Aorta (tissue), 5 donors: ENCODE measurements at regions not wholly inside any gene's neighbourhood (a gene's known extent, or its start where the extent isn't known, plus 50 kb on each side); places are given as distances from the start of the nearest gene placed in this dataset.
"Not testable (repeated sequence)": the region's sequence is repeated elsewhere in the genome, so short reads cannot be mapped to it uniquely, and the experiment has no call there.

Source experiments
- ATAC-seq: fragments of 200-7000 bp; cut with Tn5 transposase; one replicate; pipeline ENCODE4 v1.9.1; 2022; ENCODE audit warnings: moderate library complexity; ENCODE audit not compliant: low FRiP score
- DNase-seq, 2 donors: peaks; one replicate each; pipeline ENCODE4 v3.0.0-alpha.2; 2020
- H3K27ac ChIP-seq, 2 donors: one replicate each; pipeline ENCODE4 v1.5.1; 2013; ENCODE audit warnings: low read length in 2 of 2, mild to moderate bottlenecking in 2 of 2, moderate library complexity in 2 of 2, control low read depth in 1 of 2, inconsistent platforms in 1 of 2, low read depth in 1 of 2
- H3K27me3 ChIP-seq, 2 donors: one replicate each; pipeline ENCODE4 v1.6.1; 2013; ENCODE audit warnings: control low read depth in 1 of 2, low read length in 1 of 2, mild to moderate bottlenecking in 1 of 2, moderate library complexity in 1 of 2; ENCODE audit not compliant: insufficient read depth in 2 of 2, control insufficient read depth in 1 of 2
- H3K36me3 ChIP-seq, 2 donors: one replicate each; pipeline ENCODE4 v1.6.1; 2013; ENCODE audit warnings: control low read depth in 1 of 2, low read length in 1 of 2, mild to moderate bottlenecking in 1 of 2; ENCODE audit not compliant: insufficient read depth in 2 of 2, control insufficient read depth in 1 of 2
- H3K4me1 ChIP-seq, 2 donors: one replicate each; pipeline ENCODE4 v1.6.1; 2013; ENCODE audit warnings: low read length in 2 of 2, control low read depth in 1 of 2, mild to moderate bottlenecking in 1 of 2, moderate library complexity in 1 of 2; ENCODE audit not compliant: insufficient read depth in 2 of 2, control insufficient read depth in 1 of 2
- H3K4me3 ChIP-seq, 2 donors: one replicate each; pipeline ENCODE4 v1.5.1; 2013; ENCODE audit warnings: low read length in 2 of 2, control low read depth in 1 of 2, mild to moderate bottlenecking in 1 of 2
- H3K9me3 ChIP-seq: one replicate; pipeline ENCODE4 v1.6.1; 2013; ENCODE audit warnings: mild to moderate bottlenecking, low read length; ENCODE audit not compliant: control insufficient read depth
- WGBS, 2 donors: extraction: QIAGEN DNeasy Blood & Tissue Kit; methylation state at CpG; one replicate each; pipeline ENCODE4 v1.1.7; 2013; 5-methylcytosine and 5-hydroxymethylcytosine counted together
- intact Hi-C, 2 donors: fragments of 100-400 bp; cut with DNase I; formaldehyde crosslinking; loops; one replicate each; pipeline versions ENCODE4 v1.14.2 to v1.15.0; 2022
- donor health status: healthy with polysubstance abuse.
- donor health status: Bipolar disorder and iron deficiency.
- donor health status: DM: no; HTN: no; CAD: no.
- donor health status: DM: no; HTN: no; CAD: no.
- donor health status: DM: yes; HTN: yes; CAD: no.

GRCh38 chr6:121934451-121934850 lies 465.0 kb upstream of the HSF2 start:
- Histone ChIP-seq H3K27ac (no peak overlapping the region), H3K27me3 (no peaks in the 10 kb centered on the region), H3K4me1 (peaks cover 2% of the 10 kb centered on the region in 2 donors), H3K9me3 (no peaks in the 10 kb centered on the region), H3K4me3 (no peak overlapping the region), H3K36me3 (no peaks in the 10 kb centered on the region)
- 70 to 81% methylated on average over 2 of the region's 2 CpGs for WGBS, 2 donors
- ATAC-seq: no peak
- DNase-seq: no peak
- intact Hi-C loops: no loop called here

DNA sequence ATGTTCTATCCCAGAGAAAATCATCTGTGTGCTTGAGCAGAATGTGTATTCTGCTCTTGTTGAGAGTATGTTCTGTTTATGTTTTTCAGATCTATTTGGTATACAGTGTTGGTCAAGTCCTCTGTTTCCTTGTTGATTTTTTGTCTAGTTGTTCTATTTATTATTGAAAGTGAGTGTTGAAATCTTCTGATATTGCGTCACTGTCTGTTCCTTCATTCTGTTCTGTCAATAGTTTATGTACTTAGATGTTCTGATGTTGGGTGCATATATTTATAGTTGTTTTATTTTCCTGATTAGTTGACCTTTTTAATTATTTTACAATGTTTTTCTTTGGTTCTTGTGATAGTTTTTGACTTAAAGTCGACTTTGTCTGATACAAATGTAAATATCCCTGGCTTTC lies 458.7 kb upstream of the HSF2 start:
- intact Hi-C loops: loop anchor here in 1 of 2 donors (10.0 kb wide), 2 partner anchors 156 to 506 kb away; partner anchors contain the start of gene GJA1
- H3K36me3 ChIP-seq: no peaks in the 10 kb centered on the region
- WGBS, 2 donors: 78 to 79% methylated on average over 2 of the region's 2 CpGs
- H3K4me1 ChIP-seq: no peaks in the 10 kb centered on the region
- no peak for DNase-seq
- no peak overlapping the region for H3K27ac ChIP-seq
- H3K9me3 ChIP-seq: no peaks in the 10 kb centered on the region
- no peaks in the 10 kb centered on the region for H3K27me3 ChIP-seq
- no peak overlapping the region for H3K4me3 ChIP-seq
- ATAC-seq: no peak

GRCh38 chr6:121944354-121944753 lies 455.1 kb upstream of the HSF2 start:
- DNase-seq (no peak), ATAC-seq (no peak)
- intact Hi-C loops: loop anchor here in 1 of 2 donors (10.0 kb wide), 2 partner anchors 160 to 510 kb away; partner anchors contain the start of gene GJA1

DNA sequence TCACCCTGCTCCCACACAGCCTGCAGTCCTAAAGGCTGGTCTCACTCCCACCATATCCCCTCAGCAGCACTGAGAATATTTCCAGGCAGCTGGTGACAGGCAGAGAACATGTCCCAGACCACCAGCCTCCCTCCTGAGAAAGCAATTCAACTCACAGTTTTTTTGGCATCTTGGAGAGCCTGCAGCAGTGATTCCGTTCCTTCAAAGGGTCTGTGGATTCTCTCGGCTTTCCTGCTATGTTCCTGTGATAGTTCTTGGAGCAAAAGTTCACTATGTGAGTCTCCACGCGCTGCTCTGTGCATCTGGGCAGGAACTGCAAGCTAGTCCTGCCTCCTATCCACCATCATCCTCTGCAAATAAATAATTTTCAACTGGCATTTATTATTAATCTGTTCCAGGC lies 448.3 kb upstream of the HSF2 start:
- H3K27me3 ChIP-seq: no peaks in the 10 kb centered on the region
- ATAC-seq (no peak), DNase-seq (no peak)
- no peak overlapping the region for H3K27ac ChIP-seq
- H3K36me3 ChIP-seq: no peaks in the 10 kb centered on the region
- WGBS, 2 donors: 30 to 31% methylated on average over 4 of the region's 4 CpGs
- H3K4me1 ChIP-seq: peaks cover 2 to 4% of the 10 kb centered on the region in 2 donors
- H3K4me3 ChIP-seq: no peak overlapping the region
- intact Hi-C loops: loop anchor here in 1 of 2 donors (5.0 kb wide), 2 partner anchors 66 to 169 kb away; no protein-coding TSS in a partner anchor
- H3K9me3 ChIP-seq: no peaks in the 10 kb centered on the region

More at GRCh38 chr6:121944354-121944753, 455.1 kb upstream of the HSF2 start:
- Histone ChIP-seq H3K36me3 (no peaks in the 10 kb centered on the region), H3K4me1 (no peaks in the 10 kb centered on the region), H3K9me3 (no peaks in the 10 kb centered on the region), H3K4me3 (no peak overlapping the region), H3K27ac (no peak overlapping the region), H3K27me3 (no peaks in the 10 kb centered on the region)
- 3 to 5% methylated on average over 1 of the region's 1 CpG for WGBS, 2 donors

DNA sequence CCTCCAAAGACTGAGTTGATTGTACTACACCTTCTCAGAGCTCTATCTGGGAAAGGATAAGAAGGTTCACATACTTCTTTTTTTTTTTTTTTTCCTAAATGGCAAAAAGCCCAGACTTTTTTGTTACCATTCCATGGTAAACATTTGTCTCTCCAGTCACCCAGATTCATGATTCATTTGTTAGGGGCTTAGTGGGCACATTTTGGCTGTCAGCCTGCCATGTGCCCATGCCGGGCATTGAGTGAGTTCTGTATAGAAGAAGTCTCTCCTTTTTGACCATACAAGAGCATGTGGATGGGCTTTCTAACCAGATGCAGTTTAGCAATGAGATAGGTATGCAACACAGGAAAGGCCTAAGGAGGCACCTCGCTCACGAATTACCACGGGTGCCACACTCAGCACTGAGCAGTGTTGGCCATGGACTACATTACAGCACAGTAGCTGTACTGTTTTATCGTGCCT lies 447.5 kb upstream of the HSF2 start:
- no peaks in the 10 kb centered on the region for H3K36me3 ChIP-seq
- no peaks in the 10 kb centered on the region for H3K9me3 ChIP-seq
- no peaks in the 10 kb centered on the region for H3K27me3 ChIP-seq
- DNase-seq (peak; percentile 82 to 89), ATAC-seq (peak; percentile 90)
- intact Hi-C loops: loop anchor here in 1 of 2 donors (2.0 to 5.0 kb wide), 3 partner anchors 65 to 515 kb away; no protein-coding TSS in a partner anchor
- H3K4me3 ChIP-seq: no peak overlapping the region
- peak overlapping the region; percentile 73 to 97 for H3K27ac ChIP-seq
- H3K4me1 ChIP-seq: peaks cover 2 to 4% of the 10 kb centered on the region in 2 donors
- 4 to 7% methylated on average over 5 of the region's 5 CpGs for WGBS, 2 donors

GRCh38 chr6:121955401-121955800 lies 444.1 kb upstream of the HSF2 start:
- 88 to 90% methylated on average over 2 of the region's 2 CpGs for WGBS, 2 donors
- H3K4me1 ChIP-seq, intact Hi-C loops, ATAC-seq, H3K36me3 ChIP-seq, H3K27ac ChIP-seq, DNase-seq, H3K9me3 ChIP-seq, H3K4me3 ChIP-seq, H3K27me3 ChIP-seq: not testable (repeated sequence)

DNA sequence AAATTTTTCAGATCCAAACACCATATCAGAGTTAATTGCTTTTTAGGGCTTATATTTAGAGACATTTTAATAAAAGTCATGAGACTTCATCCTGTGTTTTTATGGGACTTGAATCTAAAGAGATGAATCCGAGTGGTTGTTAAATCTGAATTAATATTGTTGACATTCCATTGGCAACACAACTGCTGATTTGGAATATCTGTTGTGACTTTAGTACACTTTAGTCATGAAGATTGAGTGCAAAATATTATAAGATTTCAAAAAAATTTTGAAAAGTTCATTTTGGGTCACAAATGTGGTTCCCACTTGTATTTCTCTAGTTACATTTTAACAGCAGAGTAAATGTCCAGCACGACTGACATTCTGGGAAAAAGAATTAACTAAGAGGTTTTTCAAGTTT lies 442.7 kb upstream of the HSF2 start:
- intact Hi-C loops: no loop called here
- DNase-seq (no peak), ATAC-seq (no peak)
- H3K9me3 ChIP-seq: no peaks in the 10 kb centered on the region
- no peak overlapping the region for H3K27ac ChIP-seq
- 59 to 65% methylated on average over 2 of the region's 2 CpGs for WGBS, 2 donors
- H3K4me3 ChIP-seq: no peak overlapping the region
- H3K36me3 ChIP-seq: no peaks in the 10 kb centered on the region
- no peaks in the 10 kb centered on the region for H3K4me1 ChIP-seq
- no peaks in the 10 kb centered on the region for H3K27me3 ChIP-seq

DNA sequence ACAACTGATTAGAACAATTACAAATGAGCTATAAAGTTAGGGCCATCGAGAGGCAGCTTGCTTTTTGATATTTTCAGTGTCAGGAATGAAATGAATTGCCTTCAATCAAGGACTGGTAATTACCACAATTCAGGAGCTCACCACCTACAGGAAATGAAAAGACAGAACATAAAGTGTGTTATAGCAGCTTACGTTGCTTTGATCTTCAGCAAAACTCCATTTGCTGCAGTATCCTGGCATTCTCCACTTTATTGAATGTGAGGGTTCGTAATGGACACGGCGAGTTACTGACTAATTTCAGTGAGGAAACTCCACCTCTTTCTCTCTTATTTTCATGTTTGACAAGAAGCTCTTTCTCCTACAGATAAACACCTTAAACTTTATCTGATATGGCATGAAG lies 440.0 kb upstream of the HSF2 start:
- Histone ChIP-seq H3K4me1 (no peaks in the 10 kb centered on the region), H3K4me3 (no peak overlapping the region), H3K27me3 (no peaks in the 10 kb centered on the region), H3K36me3 (no peaks in the 10 kb centered on the region), H3K27ac (no peak overlapping the region), H3K9me3 (no peaks in the 10 kb centered on the region)
- no peak for ATAC-seq
- intact Hi-C loops: no loop called here
- DNase-seq: no peak
- 84 to 86% methylated on average over 5 of the region's 5 CpGs for WGBS, 2 donors

- WGBS, 2 donors: 87 to 93% methylated on average over 1 of the region's 1 CpG
- Histone ChIP-seq H3K27ac (no peak overlapping the region), H3K4me1 (no peaks in the 10 kb centered on the region), H3K4me3 (no peak overlapping the region), H3K36me3 (no peaks in the 10 kb centered on the region), H3K9me3 (no peaks in the 10 kb centered on the region), H3K27me3 (no peaks in the 10 kb centered on the region)
- intact Hi-C loops: no loop called here
- ATAC-seq: no peak
- no peak for DNase-seq
These were observed 437.8 kb upstream of the HSF2 start for GRCh38 chr6:121961619-121962125.
